ENCODE measurements at regions not wholly inside any gene's neighbourhood (a gene's known extent, or its start where the extent isn't known, plus 50 kb on each side); places are given as distances from the start of the nearest gene placed in this dataset.

DNA sequence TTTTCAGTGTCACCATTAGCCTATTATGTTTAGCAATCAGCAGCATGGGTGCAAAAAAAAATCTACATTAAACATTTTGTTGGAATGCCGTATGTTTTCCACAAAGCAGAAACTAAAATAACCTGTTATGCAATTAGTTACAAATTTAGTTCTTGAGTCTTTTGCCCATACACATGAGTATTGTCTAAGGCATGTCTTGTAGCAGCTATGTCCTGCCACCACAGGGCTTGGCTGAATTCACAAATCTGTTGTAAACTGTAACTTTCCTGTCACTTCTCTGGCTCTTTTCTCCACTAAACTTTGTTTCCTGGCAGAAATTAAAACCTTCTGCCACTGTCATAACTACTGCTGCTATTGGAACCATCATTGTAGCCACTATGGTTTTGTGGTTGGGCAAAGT, 277.9 kb upstream of the SPRY2 start:
- DNase-seq (ENCODE audit: low spot score), result no peak
- in situ Hi-C loops (cut with MboI; ENCODE audit: low pct_unique_long_range_greater_than_20kb, low sequenced_read_pairs, unreplicated experiment), result no loop called here
- TF ChIP-seq, protein P1, sequence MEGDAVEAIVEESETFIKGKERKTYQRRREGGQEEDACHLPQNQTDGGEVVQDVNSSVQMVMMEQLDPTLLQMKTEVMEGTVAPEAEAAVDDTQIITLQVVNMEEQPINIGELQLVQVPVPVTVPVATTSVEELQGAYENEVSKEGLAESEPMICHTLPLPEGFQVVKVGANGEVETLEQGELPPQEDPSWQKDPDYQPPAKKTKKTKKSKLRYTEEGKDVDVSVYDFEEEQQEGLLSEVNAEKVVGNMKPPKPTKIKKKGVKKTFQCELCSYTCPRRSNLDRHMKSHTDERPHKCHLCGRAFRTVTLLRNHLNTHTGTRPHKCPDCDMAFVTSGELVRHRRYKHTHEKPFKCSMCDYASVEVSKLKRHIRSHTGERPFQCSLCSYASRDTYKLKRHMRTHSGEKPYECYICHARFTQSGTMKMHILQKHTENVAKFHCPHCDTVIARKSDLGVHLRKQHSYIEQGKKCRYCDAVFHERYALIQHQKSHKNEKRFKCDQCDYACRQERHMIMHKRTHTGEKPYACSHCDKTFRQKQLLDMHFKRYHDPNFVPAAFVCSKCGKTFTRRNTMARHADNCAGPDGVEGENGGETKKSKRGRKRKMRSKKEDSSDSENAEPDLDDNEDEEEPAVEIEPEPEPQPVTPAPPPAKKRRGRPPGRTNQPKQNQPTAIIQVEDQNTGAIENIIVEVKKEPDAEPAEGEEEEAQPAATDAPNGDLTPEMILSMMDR (IDR thresholded peaks at IDR 0.05; ENCODE audit: extremely low read depth, insufficient read depth, missing control alignments), result no peak

DNA sequence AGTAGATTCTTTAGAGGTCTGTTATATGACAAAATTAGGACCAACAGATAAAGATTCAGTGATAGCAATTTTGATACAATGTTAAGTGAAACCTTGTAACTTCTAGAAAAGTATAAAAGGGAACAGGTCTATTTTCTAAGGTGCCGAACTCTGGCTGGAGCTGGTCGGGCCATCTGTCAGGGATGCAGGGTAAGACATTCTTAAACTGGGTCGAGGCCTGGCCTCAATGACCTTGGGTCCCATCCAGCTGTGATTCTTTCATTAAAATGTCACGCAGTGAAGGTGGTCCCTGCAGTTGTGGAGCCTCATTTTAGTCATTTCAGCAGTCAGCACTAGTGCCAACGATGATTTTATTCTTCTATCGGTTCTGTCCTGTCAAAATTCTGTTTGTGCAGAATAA, 271.9 kb upstream of the SPRY2 start:
- no peak for DNase-seq (ENCODE audit: low spot score)
- TF ChIP-seq, protein P1 (IDR thresholded peaks at IDR 0.05; ENCODE audit: extremely low read depth, insufficient read depth, missing control alignments), result no peak
- in situ Hi-C loops (cut with MboI; ENCODE audit: low pct_unique_long_range_greater_than_20kb, low sequenced_read_pairs, unreplicated experiment), result no loop called here

DNA sequence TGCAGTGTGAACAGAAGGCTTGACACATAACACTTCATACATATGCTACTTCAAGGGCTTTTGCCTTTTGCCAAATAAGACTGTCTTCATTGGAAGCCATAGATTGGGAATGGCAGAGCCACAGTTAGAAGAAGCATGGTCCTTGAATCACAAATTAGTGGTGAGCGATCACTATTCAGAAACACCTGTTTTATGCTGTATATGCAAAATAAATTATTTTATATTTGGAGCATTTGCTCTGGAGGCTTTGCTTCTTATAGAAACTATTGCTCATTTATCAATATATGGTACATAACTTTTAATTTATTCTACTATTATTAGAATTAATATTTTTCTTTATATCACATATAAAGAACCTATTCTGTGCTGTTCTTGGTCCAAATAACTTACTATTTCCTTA, 270.4 kb upstream of the SPRY2 start:
- DNase-seq (ENCODE audit: low spot score), result no peak
- TF ChIP-seq, protein P1 (IDR thresholded peaks at IDR 0.05; ENCODE audit: extremely low read depth, insufficient read depth, missing control alignments), result no peak
- in situ Hi-C loops (cut with MboI; ENCODE audit: low pct_unique_long_range_greater_than_20kb, low sequenced_read_pairs, unreplicated experiment), result no loop called here

DNA sequence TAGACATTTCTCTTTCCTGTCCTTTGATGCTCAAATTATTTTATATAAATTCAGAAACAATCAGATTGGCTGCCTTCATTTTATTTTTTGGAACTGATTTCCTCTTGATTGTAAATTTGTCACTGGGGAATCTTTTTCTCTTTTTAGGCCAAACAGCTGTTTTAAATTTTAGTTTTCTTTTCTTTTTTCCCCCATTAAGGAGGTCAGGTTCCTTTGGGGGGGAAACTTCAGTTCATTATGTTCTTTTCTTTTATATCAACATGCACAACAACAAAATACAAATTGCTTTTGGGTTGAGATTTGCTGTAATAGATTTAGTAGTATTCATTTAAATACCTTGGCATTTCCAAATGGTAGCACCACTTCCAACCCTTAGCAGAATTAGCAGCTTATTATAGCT, 264.8 kb upstream of the SPRY2 start:
- TF ChIP-seq, protein P1 (IDR thresholded peaks at IDR 0.05; ENCODE audit: extremely low read depth, insufficient read depth, missing control alignments), result no peak
- no peak for DNase-seq (ENCODE audit: low spot score)
- in situ Hi-C loops (cut with MboI; ENCODE audit: low pct_unique_long_range_greater_than_20kb, low sequenced_read_pairs, unreplicated experiment), result no loop called here

DNA sequence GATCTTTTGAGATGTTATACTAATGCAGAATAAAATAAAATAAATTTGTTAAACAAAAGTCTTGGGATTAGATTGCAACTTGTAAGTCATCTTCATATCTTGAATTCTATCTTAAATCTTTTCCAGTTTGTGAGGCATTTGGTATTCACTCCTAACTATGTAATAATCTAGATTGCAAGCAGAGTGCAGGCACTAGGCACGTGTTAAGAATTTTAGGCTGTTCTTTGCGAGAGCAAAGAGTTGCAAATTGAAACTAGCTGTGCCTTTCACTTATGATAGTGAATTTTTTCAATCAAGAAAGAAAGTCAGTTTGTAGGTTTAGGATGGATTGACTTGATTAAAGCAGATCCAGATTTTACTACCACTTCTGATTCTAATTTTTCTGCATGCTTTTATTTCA, 264.1 kb upstream of the SPRY2 start:
- in situ Hi-C loops (cut with MboI; ENCODE audit: low pct_unique_long_range_greater_than_20kb, low sequenced_read_pairs, unreplicated experiment), result no loop called here
- DNase-seq (ENCODE audit: low spot score), result no peak
- TF ChIP-seq, protein P1 (IDR thresholded peaks at IDR 0.05; ENCODE audit: extremely low read depth, insufficient read depth, missing control alignments), result no peak

DNA sequence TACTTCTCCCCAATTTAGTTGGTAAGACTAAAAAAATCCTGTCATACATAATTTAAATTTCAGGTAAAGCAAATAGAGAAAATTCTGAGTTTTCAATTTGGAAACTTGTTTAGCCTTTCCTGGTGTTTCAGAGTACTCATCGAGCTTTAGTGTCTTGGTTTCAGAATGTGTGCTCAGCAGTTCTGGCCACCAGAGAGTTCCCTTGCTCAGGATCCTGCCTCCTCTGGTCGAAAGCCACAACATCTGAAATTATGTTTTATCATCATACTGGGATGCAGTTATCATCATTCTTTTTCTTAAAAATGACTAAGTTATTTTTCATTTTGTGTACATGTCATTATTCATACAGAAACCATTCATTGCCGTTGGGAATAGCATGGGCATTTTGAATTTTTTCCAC, 263.2 kb upstream of the SPRY2 start:
- TF ChIP-seq, protein P1 (IDR thresholded peaks at IDR 0.05; ENCODE audit: extremely low read depth, insufficient read depth, missing control alignments), result no peak
- in situ Hi-C loops (cut with MboI; ENCODE audit: low pct_unique_long_range_greater_than_20kb, low sequenced_read_pairs, unreplicated experiment), result no loop called here
- DNase-seq (ENCODE audit: low spot score), result no peak

DNA sequence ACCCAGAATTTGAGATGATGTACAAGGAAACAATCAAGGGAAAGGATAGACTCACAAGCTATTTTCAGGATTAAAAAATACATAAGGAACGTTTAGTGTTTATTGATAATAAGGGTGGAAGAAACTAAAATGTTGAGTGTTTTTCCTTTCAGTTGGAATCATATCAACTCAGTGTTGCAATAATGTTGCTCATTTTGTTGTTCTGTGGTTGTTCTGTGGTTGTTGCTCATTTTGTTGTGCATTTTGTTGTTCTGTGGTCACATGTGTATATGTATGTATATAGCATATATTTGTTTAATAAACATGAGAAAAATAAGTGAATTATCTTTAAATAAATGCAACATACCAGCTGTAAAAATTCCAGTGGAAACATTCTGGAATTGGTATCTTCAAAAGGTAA, 262.4 kb upstream of the SPRY2 start:
- in situ Hi-C loops (cut with MboI; ENCODE audit: low pct_unique_long_range_greater_than_20kb, low sequenced_read_pairs, unreplicated experiment), result no loop called here
- no peak for DNase-seq (ENCODE audit: low spot score)
- TF ChIP-seq, protein P1 (IDR thresholded peaks at IDR 0.05; ENCODE audit: extremely low read depth, insufficient read depth, missing control alignments), result no peak
